CD4-positive, alpha-beta T cell treated with Interleukin-4 for 1 hour (primary cell): ENCODE measurements at regions not wholly inside any gene's neighbourhood (a gene's known extent, or its start where the extent isn't known, plus 50 kb on each side); places are given as distances from the start of the nearest gene placed in this dataset.
A peak's percentile ranks its signal among the peaks of the same experiment; 100 is the strongest.

Source experiments
- DNase-seq, 2 donors: peaks; one replicate each; pipeline ENCODE4 v3.0.0-alpha.2; 2020 to 2022

- DNase-seq, result no peak
These were observed 242.8 kb upstream of the TLE3 start for GRCh38 chr15:70340494-70340870.

DNA sequence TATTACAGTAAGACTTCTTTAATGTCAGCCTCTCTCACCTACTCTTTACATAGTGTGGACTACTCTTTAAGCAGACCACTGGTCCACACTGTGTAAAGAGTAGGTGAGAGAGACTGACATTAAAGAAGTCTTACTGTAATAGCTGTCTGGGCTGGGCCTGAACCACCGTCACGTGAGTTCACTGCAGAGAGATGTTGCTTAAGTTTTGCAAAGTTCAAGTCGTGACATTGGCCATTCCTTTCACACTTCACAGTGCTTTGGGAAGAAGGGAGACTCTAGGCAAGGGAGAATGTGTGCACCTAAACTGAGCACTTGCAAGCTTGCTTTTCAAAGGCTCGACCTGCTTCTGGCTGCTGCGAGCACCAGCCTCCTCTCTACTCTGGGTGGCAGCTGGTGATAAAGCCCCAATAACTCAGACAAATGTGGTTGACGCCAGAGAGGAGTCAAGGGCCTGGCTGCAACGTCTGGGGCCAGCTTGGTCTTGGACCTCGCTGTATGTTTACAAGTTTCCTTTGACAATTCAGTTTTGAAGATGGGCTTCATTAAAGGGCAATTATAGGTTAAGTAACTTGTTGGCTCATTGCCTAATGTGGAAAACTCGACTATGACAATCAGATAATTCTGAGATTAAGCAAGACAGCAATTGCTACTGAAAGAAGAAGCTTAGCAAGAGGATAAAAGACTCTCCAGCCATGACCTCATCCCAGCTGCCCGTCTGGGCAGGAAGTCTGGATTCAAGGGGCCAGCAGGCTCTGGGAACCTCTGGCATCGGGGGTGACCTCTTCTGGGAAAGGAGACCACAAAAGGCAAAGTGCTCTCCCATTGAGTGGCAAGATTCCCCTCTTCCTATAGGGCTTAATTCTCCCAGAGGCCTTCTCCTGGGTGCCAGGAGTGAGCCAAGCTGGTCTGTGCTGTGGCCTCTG, 242.1 kb upstream of the TLE3 start:
- DNase-seq, result no peak

DNA sequence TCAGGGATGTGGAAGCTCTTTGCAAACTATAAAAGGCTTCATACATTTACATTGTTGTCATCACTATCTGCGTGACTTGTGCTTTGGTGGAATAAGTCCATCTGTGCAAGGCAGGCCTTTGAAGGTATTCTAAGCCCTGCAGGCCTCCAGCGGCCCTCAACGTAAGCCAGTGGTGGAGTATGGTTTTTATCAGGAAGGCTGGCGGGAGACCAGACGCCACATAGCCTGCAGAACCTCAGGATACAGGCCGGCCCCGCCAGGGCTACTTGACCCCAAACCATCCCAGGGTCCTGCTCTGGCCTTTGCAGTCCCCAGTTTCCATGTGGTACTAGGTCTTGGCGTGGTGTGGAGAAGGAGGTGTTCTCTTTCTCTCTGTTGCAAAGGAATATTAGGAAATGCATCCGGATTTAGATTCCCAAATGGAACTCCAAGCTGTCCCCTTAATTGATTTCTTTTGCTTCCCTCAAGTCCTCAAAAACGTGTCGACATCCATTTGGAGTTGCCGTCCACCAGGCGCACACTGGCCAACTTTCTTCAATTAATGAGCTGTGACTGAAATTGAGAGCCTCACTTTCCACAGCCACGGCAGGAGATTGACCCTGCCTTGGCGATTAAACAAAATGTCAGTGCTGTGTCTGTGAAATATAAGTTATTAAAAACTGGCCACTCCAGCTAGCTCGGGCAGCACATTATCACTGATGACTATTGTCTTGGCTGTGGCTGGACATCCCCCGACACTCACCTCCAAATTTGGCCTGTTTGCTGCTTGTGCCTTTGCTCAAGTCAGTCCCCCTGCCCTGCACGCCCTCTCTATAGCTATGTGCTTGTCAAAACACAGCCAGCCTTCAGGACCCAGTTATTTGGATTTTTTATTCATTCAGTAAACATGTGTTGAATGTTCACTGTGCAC, 239.8 kb upstream of the TLE3 start:
- no peak for DNase-seq

- DNase-seq, result no peak
These were observed 238.8 kb upstream of the TLE3 start for GRCh38 chr15:70336425-70337009.

DNA sequence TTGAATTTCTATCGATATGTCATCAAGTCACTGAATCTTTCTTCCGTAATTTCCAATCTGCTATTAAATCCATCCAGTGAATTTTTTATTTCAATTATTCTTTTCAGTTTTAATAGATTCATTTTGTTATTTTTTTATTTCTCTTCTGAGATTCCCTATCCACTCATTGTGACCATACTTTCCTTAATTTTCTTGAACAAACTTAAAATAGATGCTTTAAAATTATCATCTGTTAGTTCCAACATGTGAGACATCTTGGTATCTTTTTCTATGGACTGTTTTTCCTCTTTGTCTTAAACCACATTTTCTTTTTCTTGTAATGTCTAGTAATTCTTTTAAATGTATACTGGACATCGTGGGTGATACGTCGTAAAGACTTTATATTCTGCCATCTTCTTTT, 236.6 kb upstream of the TLE3 start:
- DNase-seq, result no peak

GRCh38 chr15:70329179-70329578, 231.5 kb upstream of the TLE3 start:
- no peak for DNase-seq

- no peak for DNase-seq
These were observed 231.0 kb upstream of the TLE3 start for GRCh38 chr15:70328679-70329115.

GRCh38 chr15:70327856-70328678, 230.3 kb upstream of the TLE3 start:
- peak in 1 of 2 donors; percentile 27 for DNase-seq

DNA sequence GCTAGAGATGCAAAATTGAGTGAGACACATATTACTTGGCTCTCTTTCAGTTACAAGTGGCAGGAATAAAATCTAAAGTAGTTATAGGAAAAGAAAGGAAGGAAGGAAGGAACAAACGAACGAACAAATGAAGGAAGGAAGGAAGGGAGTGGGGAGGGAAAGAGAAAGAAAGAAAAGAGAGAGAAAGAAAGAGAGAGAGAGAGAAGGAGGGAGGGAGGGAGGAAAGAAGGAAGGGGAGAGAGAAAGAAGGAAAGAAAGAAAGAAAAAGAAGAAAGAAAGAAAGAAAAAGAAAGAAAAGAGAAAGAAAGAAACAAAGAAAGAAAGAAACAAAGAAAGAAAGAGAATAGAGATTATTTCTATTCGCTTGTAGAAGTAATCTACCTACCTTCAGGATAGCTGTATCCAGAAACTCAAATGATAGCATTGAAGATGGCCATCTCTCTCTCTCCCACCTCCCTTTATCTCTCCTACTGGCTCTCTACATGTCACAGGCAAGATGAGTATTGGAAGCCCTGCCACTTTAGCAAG, 229.7 kb upstream of the TLE3 start:
- no peak for DNase-seq

GRCh38 chr15:70324001-70324974, 226.6 kb upstream of the TLE3 start:
- DNase-seq, result no peak

- no peak for DNase-seq
These were observed 225.6 kb upstream of the TLE3 start for GRCh38 chr15:70323111-70323851.

DNA sequence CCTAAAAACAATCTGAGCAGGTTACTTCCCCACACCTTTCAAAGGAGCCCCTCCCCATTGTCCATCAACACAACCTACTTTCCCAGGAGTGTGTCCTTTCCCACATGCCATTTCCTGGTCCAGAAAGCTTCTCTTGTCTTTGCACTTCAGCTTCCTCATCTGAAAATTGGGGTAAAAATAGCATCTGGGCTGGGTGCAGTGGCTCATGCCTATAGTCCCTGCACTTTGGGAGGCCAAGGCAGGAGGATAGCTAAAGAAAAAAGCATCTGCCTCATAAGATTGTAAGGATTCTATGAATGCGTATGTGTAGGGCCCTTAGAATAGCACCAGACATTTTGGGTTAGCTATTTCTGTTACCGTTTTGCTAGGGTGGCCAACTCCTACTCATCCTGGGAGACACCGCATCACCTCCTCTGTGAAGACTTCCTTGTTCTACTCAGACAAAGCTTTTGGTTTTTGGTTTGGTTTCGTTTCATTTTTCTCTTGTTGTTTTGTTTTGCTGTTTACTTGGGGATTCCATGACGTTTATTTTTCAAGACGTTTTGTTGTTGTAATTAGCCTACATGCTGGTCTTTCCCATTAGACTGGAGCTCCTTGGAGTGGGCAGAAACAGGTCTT, 224.4 kb upstream of the TLE3 start:
- DNase-seq, result no peak

- DNase-seq, result no peak
These were observed 223.6 kb upstream of the TLE3 start for GRCh38 chr15:70321172-70321819.

DNA sequence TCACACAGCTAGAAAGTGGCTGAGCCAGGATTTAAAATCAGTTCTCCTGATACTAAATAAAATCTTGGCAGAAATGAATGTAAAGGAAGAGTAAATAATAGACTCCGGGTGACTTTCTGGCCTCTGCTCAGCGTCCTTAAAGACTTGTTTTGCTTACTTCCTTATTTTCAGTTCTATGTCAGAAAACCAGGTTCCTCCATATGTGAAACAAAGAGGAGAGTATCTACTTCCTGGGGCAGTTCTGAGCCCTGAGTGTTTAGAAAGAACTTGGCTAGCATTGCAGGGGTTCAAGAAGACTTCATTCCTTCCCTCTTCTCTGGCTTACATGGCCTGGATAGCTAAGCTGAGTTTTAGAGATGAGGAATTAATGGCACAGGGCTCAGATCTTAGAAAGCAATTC, 222.8 kb upstream of the TLE3 start:
- DNase-seq, result peak in 1 of 2 donors; percentile 21

- no peak for DNase-seq
These were observed 222.4 kb upstream of the TLE3 start for GRCh38 chr15:70320077-70320476.

GRCh38 chr15:70319466-70319865, 221.7 kb upstream of the TLE3 start:
- DNase-seq, result peak in 1 of 2 donors; percentile 79

- DNase-seq, result peak in 1 of 2 donors; percentile 26
These were observed 221.1 kb upstream of the TLE3 start for GRCh38 chr15:70318594-70319465.

DNA sequence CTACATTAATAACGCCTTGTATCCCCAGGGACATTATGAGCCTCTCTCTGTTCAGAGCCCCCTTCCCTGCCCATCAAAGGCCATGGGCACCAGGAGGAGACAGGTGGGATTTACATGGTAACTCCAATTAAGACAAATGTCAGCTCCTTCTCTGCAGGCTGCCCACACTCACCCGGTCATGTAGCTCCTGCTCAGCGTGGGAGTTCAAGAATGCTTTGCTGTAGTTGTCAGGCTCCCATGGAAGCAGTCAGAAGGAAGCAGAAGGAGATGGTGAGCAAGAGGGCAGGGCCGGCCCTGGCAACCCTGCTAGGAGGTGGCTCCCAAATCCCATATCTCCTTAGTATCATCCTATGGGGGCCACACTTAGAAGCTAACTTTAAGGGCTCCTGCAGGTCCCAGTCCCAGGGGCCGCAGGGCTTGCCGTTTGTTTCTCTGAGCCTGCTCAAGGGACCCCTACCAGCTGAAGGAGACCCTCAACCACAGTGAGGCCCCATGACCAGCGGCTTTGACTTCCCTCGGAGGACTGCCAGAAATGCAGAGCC, 218.4 kb upstream of the TLE3 start:
- no peak for DNase-seq
